ENCODE measurements at regions not wholly inside any gene's neighbourhood (a gene's known extent, or its start where the extent isn't known, plus 50 kb on each side); places are given as distances from the start of the nearest gene placed in this dataset.
"Not testable (repeated sequence)": the region's sequence is repeated elsewhere in the genome, so short reads cannot be mapped to it uniquely, and the experiment has no call there.

- no peak for TF ChIP-seq E2F8 (IDR thresholded peaks at IDR 0.05; ENCODE audit: low read depth, partially characterized antibody)
- no peak for TF ChIP-seq ASH2L (IDR thresholded peaks at IDR 0.05; ENCODE audit: borderline replicate concordance, low read depth)
- TF ChIP-seq NR2C2 (IDR thresholded peaks at IDR 0.05; ENCODE audit: borderline replicate concordance, control insufficient read depth, insufficient read length, low read depth): no peak
- TF ChIP-seq PKNOX1 (IDR thresholded peaks at IDR 0.05): no peak
- no peak for TF ChIP-seq YBX1 (IDR thresholded peaks at IDR 0.05)
- no peak for TF ChIP-seq TARDBP (IDR thresholded peaks at IDR 0.05; ENCODE audit: borderline replicate concordance)
- TF ChIP-seq CEBPZ (IDR thresholded peaks at IDR 0.05; ENCODE audit: low read depth, low read length): no peak
- TF ChIP-seq EED (IDR thresholded peaks at IDR 0.05; ENCODE audit: low read depth): no peak
- TF ChIP-seq KDM1A (IDR thresholded peaks at IDR 0.05; ENCODE audit: borderline replicate concordance): no peak
- no peak for TF ChIP-seq ZNF592 (IDR thresholded peaks at IDR 0.05)
These were observed 323.9 kb upstream of the KCND2 start (continued) for GRCh38 chr7:119949053-119949452.

GRCh38 chr7:119950390-119951041, 322.5 kb upstream of the KCND2 start:
- in situ Hi-C loops (cut with MboI): not testable (repeated sequence)

More at GRCh38 chr7:119950390-119951041, 322.5 kb upstream of the KCND2 start:
- H3K27me3 ChIP-seq (replicated peaks in 1 of 2; ENCODE audit: control insufficient read depth in 2 of 2, insufficient read depth in 2 of 2, low read length in 1 of 2); H4K20me1 ChIP-seq (ENCODE audit: control insufficient read depth, insufficient read depth); H3K4me2 ChIP-seq (ENCODE audit: control insufficient read depth, insufficient read depth); FAIRE-seq; ATAC-seq; H3K79me2 ChIP-seq (ENCODE audit: control insufficient read depth, insufficient read depth, low read length); POLR2A ChIA-PET; H3K9ac ChIP-seq (ENCODE audit: control insufficient read depth, insufficient read depth, low read length); BruUV-seq (replicated peaks); H3K4me1 ChIP-seq (ENCODE audit: control insufficient read depth, insufficient read depth, low read length); DNase-seq (ENCODE audit: low read depth, low spot score); H3K4me3 ChIP-seq; H3K9me3 ChIP-seq (replicated peaks; ENCODE audit: control insufficient read depth, insufficient read depth, low read length); intact Hi-C loops (cut with micrococcal nuclease; ENCODE audit: unreplicated experiment); H3K36me3 ChIP-seq (ENCODE audit: control insufficient read depth in 2 of 2, insufficient read depth in 2 of 2, low read length in 1 of 2); RAD21 ChIA-PET (ENCODE audit: unreplicated experiment); SMC1A ChIA-PET (ENCODE audit: uncharacterized antibody, unreplicated experiment); H2AFZ ChIP-seq (ENCODE audit: control insufficient read depth, low read depth, low read length); H3K27ac ChIP-seq (ENCODE audit: control insufficient read depth, insufficient read depth): not testable (repeated sequence)
- 67% methylated on average over 30 of the region's 30 CpGs for WGBS (ENCODE audit: insufficient coverage, insufficient replicate concordance, low lambda C conversion rate, missing lambda C conversion rate)
- CTCF ChIA-PET: interaction anchor here (0.6 to 0.7 kb wide), 2 partner anchors 10 to 15 kb away, joined by 3 read pairs; no protein-coding TSS in a partner anchor
